KMS-11 (cell line): ENCODE measurements at regions not wholly inside any gene's neighbourhood (a gene's known extent, or its start where the extent isn't known, plus 50 kb on each side); places are given as distances from the start of the nearest gene placed in this dataset.

ENCODE experiments used
- H2AFZ ChIP-seq: fragments of 200-600 bp; sonication (generic); 2 replicates; pipeline ENCODE4 v1.6.1; 2016; ENCODE audit warnings: antibody characterized with exemption, mixed run types, low read depth
- H3K27ac ChIP-seq: fragments of 200-600 bp; sonication (generic); 2 replicates; pipeline ENCODE4 v1.6.1; 2016; ENCODE audit warnings: mild to moderate bottlenecking, mixed run types
- H3K27me3 ChIP-seq: fragments of 200-600 bp; sonication (generic); 2 replicates; pipeline ENCODE4 v1.6.1; 2017; ENCODE audit warnings: mild to moderate bottlenecking, low read depth, mixed run types, moderate library complexity; ENCODE audit not compliant: insufficient read depth
- H3K36me3 ChIP-seq: fragments of 200-600 bp; sonication (generic); 2 replicates; pipeline ENCODE4 v1.6.1; 2017; ENCODE audit warnings: mild to moderate bottlenecking, mixed run types; ENCODE audit not compliant: insufficient read depth
- H3K4me1 ChIP-seq: fragments of 200-600 bp; sonication (generic); 2 replicates; pipeline ENCODE4 v1.6.1; 2016; ENCODE audit warnings: mild to moderate bottlenecking, low read depth, mixed run types; ENCODE audit not compliant: poor library complexity, severe bottlenecking
- H3K4me2 ChIP-seq: fragments of 200-600 bp; sonication (generic); 2 replicates; pipeline ENCODE4 v1.7.0; 2016; ENCODE audit warnings: mild to moderate bottlenecking, mixed run types
- H3K4me3 ChIP-seq: fragments of 200-600 bp; sonication (generic); IDR thresholded peaks from 2 replicates; pipeline ENCODE4 v1.6.1; 2017; ENCODE audit warnings: low read depth, low read length, mixed read lengths; ENCODE audit not compliant: insufficient read depth
- H3K79me2 ChIP-seq: fragments of 200-600 bp; sonication (generic); 2 replicates; pipeline ENCODE4 v1.6.1; 2016; ENCODE audit warnings: low read depth, mixed run types; ENCODE audit not compliant: insufficient read depth
- H3K9ac ChIP-seq: fragments of 200-600 bp; sonication (generic); 2 replicates; pipeline ENCODE4 v1.6.1; 2016; ENCODE audit warnings: mild to moderate bottlenecking, mixed run types
- H4K20me1 ChIP-seq: fragments of 200-600 bp; sonication (generic); 2 replicates; pipeline ENCODE4 v1.6.1; 2016; ENCODE audit warnings: mild to moderate bottlenecking, mixed run types; ENCODE audit not compliant: insufficient read depth
- CTCF ChIP-seq: fragments of 200-600 bp; sonication (generic); conservative IDR thresholded peaks from 2 replicates; pipeline ENCODE4 v1.6.1; 2017; ENCODE audit warnings: low read depth, mild to moderate bottlenecking, antibody characterized with exemption, low read length, moderate library complexity, mixed read lengths

GRCh38 chr20:53828088-53828681 lies 234.5 kb upstream of the ZNF217 start:
- H3K36me3 ChIP-seq, result no peaks in the 10 kb centered on the region
- no peak overlapping the region for H3K9ac ChIP-seq
- H3K79me2 ChIP-seq, result no peaks in the 10 kb centered on the region
- H3K4me2 ChIP-seq, result no peak overlapping the region
- no peak overlapping the region for H2AFZ ChIP-seq
- H3K27me3 ChIP-seq, result no peaks in the 10 kb centered on the region
- TF ChIP-seq CTCF, result no peak
- H3K4me3 ChIP-seq, result no peak overlapping the region
- H3K27ac ChIP-seq, result no peak overlapping the region
- peaks cover 11% of the 10 kb centered on the region for H3K4me1 ChIP-seq
- no peaks in the 10 kb centered on the region for H4K20me1 ChIP-seq

GRCh38 chr20:53827292-53828087 lies 233.9 kb upstream of the ZNF217 start:
- Histone ChIP-seq H3K9ac (no peak overlapping the region), H3K36me3 (no peaks in the 10 kb centered on the region), H3K79me2 (no peaks in the 10 kb centered on the region), H3K27me3 (no peaks in the 10 kb centered on the region), H3K27ac (no peak overlapping the region), H3K4me1 (peaks cover 18% of the 10 kb centered on the region), H4K20me1 (no peaks in the 10 kb centered on the region), H3K4me2 (no peak overlapping the region), H2AFZ (no peak overlapping the region), H3K4me3 (no peak overlapping the region)
- no peak for TF ChIP-seq CTCF

- H3K36me3 ChIP-seq, result no peaks in the 10 kb centered on the region
- no peaks in the 10 kb centered on the region for H3K27me3 ChIP-seq
- no peak overlapping the region for H3K27ac ChIP-seq
- H4K20me1 ChIP-seq, result no peaks in the 10 kb centered on the region
- H3K4me3 ChIP-seq, result no peak overlapping the region
- no peak for TF ChIP-seq CTCF
- H3K4me2 ChIP-seq, result no peak overlapping the region
- no peak overlapping the region for H2AFZ ChIP-seq
- H3K79me2 ChIP-seq, result no peaks in the 10 kb centered on the region
- no peak overlapping the region for H3K9ac ChIP-seq
- H3K4me1 ChIP-seq, result peaks cover 21% of the 10 kb centered on the region
Measured at GRCh38 chr20:53826597-53827291, 233.1 kb upstream of the ZNF217 start.

- Histone ChIP-seq H3K79me2 (no peaks in the 10 kb centered on the region), H3K27ac (no peak overlapping the region), H3K36me3 (no peaks in the 10 kb centered on the region), H3K4me3 (no peak overlapping the region), H3K4me2 (no peak overlapping the region), H2AFZ (no peak overlapping the region), H3K27me3 (no peaks in the 10 kb centered on the region), H3K9ac (no peak overlapping the region), H3K4me1 (peaks cover 21% of the 10 kb centered on the region), H4K20me1 (no peaks in the 10 kb centered on the region)
- no peak for TF ChIP-seq CTCF
Measured at GRCh38 chr20:53826090-53826489, 232.5 kb upstream of the ZNF217 start.
